ENCODE measurements at regions not wholly inside any gene's neighbourhood (a gene's known extent, or its start where the extent isn't known, plus 50 kb on each side); places are given as distances from the start of the nearest gene placed in this dataset.
"Not testable (repeated sequence)": the region's sequence is repeated elsewhere in the genome, so short reads cannot be mapped to it uniquely, and the experiment has no call there.

GRCh38 chr22:27253108-27253902, 548.3 kb downstream of the MN1 start:
- Histone ChIP-seq H2AFZ (ENCODE audit: low read depth, low read length) (no peak overlapping the region), H3K9ac (ENCODE audit: low read length) (no peak overlapping the region), H3K4me1 (ENCODE audit: insufficient read depth, low read length) (peaks cover 7% of the 10 kb centered on the region), H3K4me2 (ENCODE audit: low read length) (no peak overlapping the region), H3K36me3 (ENCODE audit: insufficient read depth, low read length) (no peaks in the 10 kb centered on the region), H3K4me3 (ENCODE audit: insufficient read depth, low read depth, low read length) (no peak overlapping the region), H3K27ac (ENCODE audit: low read depth, low read length) (no peak overlapping the region), H3K9me3 (ENCODE audit: insufficient read depth, low read depth, low read length) (peaks cover 10% of the 10 kb centered on the region), H3K79me2 (ENCODE audit: insufficient read depth, low read length) (no peaks in the 10 kb centered on the region), H4K20me1 (ENCODE audit: insufficient read depth, low read length) (no peaks in the 10 kb centered on the region), H3K27me3 (ENCODE audit: insufficient read depth, low read length) (no peaks in the 10 kb centered on the region)
- peaks cover 6% of the 10 kb centered on the region for H3K4me1 Mint-ChIP-seq (ENCODE audit: low read depth, unreplicated experiment)
- no peak overlapping the region for H3K27ac Mint-ChIP-seq (ENCODE audit: unreplicated experiment)
- no peak for TF ChIP-seq EZH2 (IDR thresholded peaks at IDR 0.05; ENCODE audit: insufficient read depth, low read length)
- no peak for TF ChIP-seq CTCF (IDR thresholded peaks at IDR 0.05; ENCODE audit: insufficient read depth, low read depth, low read length)
- H3K4me3 Mint-ChIP-seq (ENCODE audit: unreplicated experiment) = no peak overlapping the region
- no peak for DNase-seq (ENCODE audit: low read depth)
- H3K36me3 Mint-ChIP-seq (ENCODE audit: low read depth, unreplicated experiment) = peaks cover 1% of the 10 kb centered on the region
- FAIRE-seq = no peak
- no peaks in the 10 kb centered on the region for H3K27me3 Mint-ChIP-seq (ENCODE audit: low read depth, unreplicated experiment)
- H3K9me3 Mint-ChIP-seq (ENCODE audit: unreplicated experiment) = peaks cover 21% of the 10 kb centered on the region

- H3K9me3 ChIP-seq (ENCODE audit: insufficient read depth, low read depth, low read length); H4K20me1 ChIP-seq (ENCODE audit: insufficient read depth, low read length); H3K36me3 ChIP-seq (ENCODE audit: insufficient read depth, low read length); H3K4me1 ChIP-seq (ENCODE audit: insufficient read depth, low read length); H3K27me3 Mint-ChIP-seq (ENCODE audit: low read depth, unreplicated experiment); H3K36me3 Mint-ChIP-seq (ENCODE audit: low read depth, unreplicated experiment); H3K27me3 ChIP-seq (ENCODE audit: insufficient read depth, low read length); DNase-seq (ENCODE audit: low read depth); H3K27ac Mint-ChIP-seq (ENCODE audit: unreplicated experiment); H3K27ac ChIP-seq (ENCODE audit: low read depth, low read length); H3K4me3 Mint-ChIP-seq (ENCODE audit: unreplicated experiment); H3K4me2 ChIP-seq (ENCODE audit: low read length); H3K4me3 ChIP-seq (ENCODE audit: insufficient read depth, low read depth, low read length); FAIRE-seq; H2AFZ ChIP-seq (ENCODE audit: low read depth, low read length); H3K9ac ChIP-seq (ENCODE audit: low read length); H3K4me1 Mint-ChIP-seq (ENCODE audit: low read depth, unreplicated experiment); H3K79me2 ChIP-seq (ENCODE audit: insufficient read depth, low read length): not testable (repeated sequence)
- H3K9me3 Mint-ChIP-seq (ENCODE audit: unreplicated experiment) = peaks cover 21% of the 10 kb centered on the region
Measured at GRCh38 chr22:27254063-27254462, 547.5 kb downstream of the MN1 start.

GRCh38 chr22:27255580-27255979, 546.0 kb downstream of the MN1 start:
- Histone ChIP-seq H3K4me1 (ENCODE audit: insufficient read depth, low read length) (peaks cover 7% of the 10 kb centered on the region), H3K4me2 (ENCODE audit: low read length) (no peak overlapping the region), H3K27ac (ENCODE audit: low read depth, low read length) (no peak overlapping the region), H4K20me1 (ENCODE audit: insufficient read depth, low read length) (no peaks in the 10 kb centered on the region), H3K27me3 (ENCODE audit: insufficient read depth, low read length) (no peaks in the 10 kb centered on the region), H3K9ac (ENCODE audit: low read length) (no peak overlapping the region), H2AFZ (ENCODE audit: low read depth, low read length) (no peak overlapping the region), H3K4me3 (ENCODE audit: insufficient read depth, low read depth, low read length) (no peak overlapping the region), H3K79me2 (ENCODE audit: insufficient read depth, low read length) (no peaks in the 10 kb centered on the region), H3K9me3 (ENCODE audit: insufficient read depth, low read depth, low read length) (peaks cover 10% of the 10 kb centered on the region), H3K36me3 (ENCODE audit: insufficient read depth, low read length) (no peaks in the 10 kb centered on the region)
- Mint-ChIP-seq H3K27ac (ENCODE audit: unreplicated experiment) (no peak overlapping the region), H3K4me3 (ENCODE audit: unreplicated experiment) (no peak overlapping the region), H3K27me3 (ENCODE audit: low read depth, unreplicated experiment) (peaks cover 3% of the 10 kb centered on the region), H3K36me3 (ENCODE audit: low read depth, unreplicated experiment) (peaks cover 1% of the 10 kb centered on the region), H3K4me1 (ENCODE audit: low read depth, unreplicated experiment) (peaks cover 6% of the 10 kb centered on the region), H3K9me3 (ENCODE audit: unreplicated experiment) (peaks cover 21% of the 10 kb centered on the region)
- TF ChIP-seq CTCF (IDR thresholded peaks at IDR 0.05; ENCODE audit: insufficient read depth, low read depth, low read length) (no peak), EZH2 (IDR thresholded peaks at IDR 0.05; ENCODE audit: insufficient read depth, low read length) (no peak)
- FAIRE-seq (no peak), DNase-seq (ENCODE audit: low read depth) (no peak)

Data from astrocyte (in vitro differentiated cells and primary cell).